ENCODE measurements at regions not wholly inside any gene's neighbourhood (a gene's known extent, or its start where the extent isn't known, plus 50 kb on each side); places are given as distances from the start of the nearest gene placed in this dataset.

DNA sequence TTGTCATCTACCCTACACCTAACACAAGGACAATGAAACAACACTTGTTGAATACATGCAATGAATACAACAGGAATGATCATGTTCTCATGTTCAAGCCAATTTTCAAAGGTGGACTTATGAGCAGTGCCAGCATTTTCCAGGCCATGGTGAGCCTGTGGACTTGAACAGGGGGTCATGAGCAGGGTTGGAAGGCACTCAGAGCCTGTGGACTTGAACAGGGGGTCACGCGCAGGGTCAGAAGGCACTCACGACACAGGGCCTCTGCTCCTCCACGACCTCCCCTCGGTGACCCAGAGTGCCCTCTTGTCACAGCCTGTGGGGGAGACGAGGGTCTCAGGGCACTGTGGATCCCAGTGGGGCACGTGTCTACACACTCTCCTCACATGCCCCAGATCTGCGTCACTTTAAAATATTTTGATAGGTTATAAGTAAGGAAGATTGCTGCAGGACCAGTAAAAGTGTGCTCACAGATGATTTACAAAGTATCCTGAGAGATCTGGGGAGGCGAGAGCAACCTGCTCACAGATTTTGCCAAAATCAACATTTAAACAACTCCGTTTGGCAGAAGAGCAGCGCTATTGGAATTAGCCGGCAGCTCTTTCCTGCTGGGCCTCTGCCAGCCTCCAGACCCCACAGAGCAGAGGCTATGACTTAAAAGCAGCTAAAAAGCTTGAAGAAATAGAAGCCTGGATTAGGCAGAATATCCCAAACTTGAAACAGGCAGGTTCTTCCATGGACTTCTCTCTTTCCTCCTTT lies 121.9 kb downstream of the TMEM18 start:
- DNase-seq = no peak
- intact Hi-C loops (cut with DNase I) = no loop called here

DNA sequence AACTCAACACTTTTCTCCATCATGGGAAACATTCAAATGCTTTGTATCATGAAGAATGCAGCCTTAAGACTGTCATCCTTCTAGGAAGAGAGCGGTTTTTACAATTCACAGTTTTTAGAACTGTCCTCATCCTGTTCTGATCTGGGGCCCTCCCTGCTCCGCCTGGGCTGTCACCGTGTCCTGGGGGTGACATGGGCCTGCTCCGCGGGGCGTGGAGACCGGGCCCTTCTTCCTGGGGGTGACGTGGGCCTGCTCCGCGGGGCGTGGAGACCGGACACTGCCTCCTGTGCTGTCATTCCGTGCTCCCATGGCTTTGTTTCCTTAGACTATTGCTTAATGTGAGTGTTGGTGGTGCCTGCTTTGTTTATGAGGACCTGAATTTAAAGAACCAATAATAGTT lies 122.8 kb downstream of the TMEM18 start:
- DNase-seq = no peak
- intact Hi-C loops (cut with DNase I) = no loop called here

DNA sequence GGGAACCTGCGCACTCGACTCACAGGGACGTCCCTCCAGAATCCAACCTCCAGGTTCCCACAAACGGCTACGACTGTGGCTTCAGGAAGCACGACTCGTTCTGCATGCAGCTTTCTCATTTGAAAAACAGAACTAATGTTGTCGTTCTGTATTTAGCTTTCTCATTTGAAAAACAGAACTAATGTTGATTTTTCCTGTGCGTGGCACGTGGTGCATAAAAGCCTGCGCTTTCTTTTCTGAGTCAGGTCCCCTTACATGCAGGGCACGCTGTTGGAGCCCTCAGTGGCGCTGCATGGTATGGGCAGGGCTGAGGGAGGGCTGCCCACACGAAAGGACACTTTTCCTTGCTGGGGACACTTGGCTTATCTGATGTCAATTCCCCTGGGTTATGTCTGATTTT lies 124.3 kb downstream of the TMEM18 start:
- DNase-seq = no peak
- intact Hi-C loops (cut with DNase I) = no loop called here

DNA sequence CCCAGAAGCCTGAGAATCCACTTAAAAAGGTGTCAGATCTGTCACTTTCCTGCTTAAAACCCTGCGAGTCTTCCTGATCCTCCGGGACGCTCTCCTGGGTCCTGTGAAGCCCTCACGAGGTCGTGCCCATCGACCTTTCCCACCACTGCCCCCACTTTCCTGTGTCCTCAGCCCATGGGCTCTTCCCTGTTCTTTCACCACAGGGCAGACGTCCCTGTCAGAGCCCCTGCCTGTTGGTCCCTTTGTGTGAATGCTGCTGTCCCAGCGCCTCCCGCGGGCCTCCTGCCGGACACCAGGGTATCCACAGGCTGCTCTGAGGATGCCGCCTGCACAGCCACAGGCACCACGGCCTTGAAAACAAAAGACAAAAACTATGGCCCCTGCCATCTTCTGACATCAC lies 125.6 kb downstream of the TMEM18 start:
- intact Hi-C loops (cut with DNase I) = no loop called here
- DNase-seq = no peak

DNA sequence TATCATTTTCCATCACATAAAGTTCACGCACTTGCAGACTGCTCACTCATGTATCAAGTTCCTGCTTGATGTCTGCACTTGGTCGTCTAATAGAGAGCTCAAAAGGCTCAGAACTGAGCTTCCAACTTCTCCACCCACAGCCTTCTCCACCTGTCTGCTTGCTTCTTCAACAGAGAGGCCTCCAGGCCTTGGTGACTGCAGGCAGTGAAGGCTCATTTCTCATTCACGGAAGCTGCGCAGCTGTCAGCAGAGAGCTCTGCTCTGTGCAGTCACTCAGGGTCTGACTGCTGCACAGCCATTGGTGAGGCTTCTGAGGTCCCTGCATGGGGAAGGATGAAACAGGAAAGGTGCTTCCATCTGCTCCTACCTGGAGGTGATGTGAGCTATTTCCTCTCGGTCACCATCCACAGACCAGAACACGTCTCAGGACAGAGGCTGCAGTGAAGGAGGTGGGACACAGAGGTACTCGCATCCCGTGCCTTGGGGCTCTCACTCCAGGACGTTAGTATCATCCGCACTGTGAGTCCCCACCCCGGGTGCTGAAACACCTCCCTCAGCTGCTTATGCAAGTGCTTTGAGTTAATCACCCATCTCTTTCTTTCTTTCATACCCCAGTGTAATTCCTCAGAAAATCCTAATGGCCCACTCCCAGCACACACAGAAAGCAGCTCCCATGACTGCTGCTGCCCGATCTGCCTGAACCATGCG lies 126.2 kb downstream of the TMEM18 start:
- peak in 1 of 10 donors; percentile 56 for DNase-seq
- intact Hi-C loops (cut with DNase I) = no loop called here

DNA sequence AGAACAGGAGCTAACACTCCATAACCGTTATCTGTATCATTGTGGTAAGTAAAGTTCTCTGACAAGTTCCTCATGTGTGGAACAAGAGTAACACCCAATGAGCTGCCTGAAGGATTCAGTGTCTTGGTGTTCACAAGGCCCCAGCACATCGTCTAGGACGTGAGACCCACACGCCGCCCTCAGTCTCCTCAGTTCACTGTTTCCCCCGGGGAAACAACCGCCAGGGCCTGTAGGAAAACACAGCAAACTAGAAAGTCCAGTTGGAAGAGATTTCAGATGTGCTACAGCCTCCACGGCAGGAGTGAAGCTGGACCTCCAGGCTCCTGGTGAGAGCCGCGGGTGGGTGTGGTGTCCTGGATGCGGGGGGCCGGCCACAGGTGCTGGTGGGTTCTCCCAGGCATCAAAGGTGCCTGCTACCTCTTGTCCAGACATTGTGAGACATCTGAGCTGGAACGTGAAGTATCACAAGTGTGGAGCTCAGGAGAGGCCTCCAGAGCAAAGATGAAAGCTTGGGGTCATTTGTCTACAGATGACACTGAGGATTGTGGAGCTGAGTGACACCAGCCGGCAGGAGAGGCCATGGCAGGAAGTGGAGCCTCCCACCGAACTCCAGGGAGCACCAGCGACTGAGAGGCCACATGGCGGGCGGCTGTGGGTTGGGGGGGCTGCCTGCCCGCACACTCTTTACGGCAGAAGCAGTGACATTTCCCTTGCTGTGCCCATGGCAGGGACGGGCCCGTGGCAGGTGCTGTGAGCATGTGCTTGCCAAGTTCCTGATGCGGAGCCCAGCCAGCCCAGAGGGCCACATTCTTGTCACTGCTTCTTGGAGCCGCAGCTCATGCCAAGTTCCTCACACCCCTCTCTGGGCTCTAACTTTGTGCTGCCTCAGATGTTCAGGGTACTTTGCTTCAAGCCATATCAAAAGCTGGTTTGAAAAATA lies 131.2 kb downstream of the TMEM18 start:
- intact Hi-C loops (cut with DNase I) = no loop called here
- peak in 1 of 10 donors; percentile 57 for DNase-seq

DNA sequence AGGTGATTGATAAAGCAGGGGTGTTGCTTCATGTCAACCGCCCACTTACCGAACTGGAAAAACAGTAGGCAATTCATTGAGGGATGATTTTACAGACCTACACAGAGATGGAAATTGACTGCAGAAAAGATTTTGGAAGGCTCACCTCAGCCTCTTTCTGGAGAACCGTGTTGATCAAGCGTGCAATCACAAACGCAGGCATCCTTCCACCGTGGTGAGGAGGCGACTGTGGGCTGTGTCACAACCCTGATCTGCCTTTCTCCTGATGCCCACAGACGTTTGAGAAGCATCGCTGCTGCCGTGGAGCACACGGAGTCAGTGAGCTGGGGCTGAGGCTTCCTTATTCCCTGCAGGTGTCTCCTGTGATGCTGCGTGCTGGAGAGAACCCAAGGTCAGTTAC lies 132.0 kb downstream of the TMEM18 start:
- intact Hi-C loops (cut with DNase I) = no loop called here
- peak in 1 of 10 donors; percentile 43 for DNase-seq

DNA sequence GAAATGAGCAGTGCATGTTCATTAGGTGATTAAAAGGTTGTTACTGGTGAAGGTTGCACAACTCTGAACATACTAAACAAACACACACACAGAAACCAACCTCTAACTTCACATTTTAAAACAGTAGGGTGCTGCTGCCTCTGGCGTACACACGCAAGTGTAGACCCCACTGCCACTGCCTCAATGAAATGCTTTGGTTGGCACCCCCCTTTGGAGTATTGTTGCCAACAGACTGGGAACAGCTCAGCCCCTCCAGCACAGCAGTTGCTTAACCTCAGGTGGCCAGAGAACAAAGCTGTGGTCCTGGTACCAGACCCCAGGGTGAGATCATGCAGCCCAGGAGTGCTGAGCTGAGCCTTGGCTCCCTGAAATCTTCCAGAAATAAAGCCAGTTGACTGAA lies 138.6 kb downstream of the TMEM18 start:
- no peak for DNase-seq

DNA sequence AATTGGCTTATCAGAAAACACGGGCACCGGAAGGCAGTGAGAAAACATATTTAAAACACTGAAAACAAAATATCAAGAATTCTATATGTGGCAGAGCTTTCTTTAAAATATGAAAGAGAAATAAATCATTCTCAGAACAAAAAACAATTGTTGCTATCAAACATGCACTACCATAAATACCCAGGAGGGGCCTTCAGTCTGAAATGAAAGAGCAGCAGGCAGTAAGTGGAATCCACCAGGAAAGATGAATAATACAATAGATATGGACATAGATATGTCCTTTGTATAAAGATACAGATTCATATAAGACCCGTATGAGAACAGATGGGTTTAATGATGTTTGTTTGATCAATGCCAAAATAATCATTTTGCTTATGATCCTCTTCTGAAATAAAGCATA lies 142.0 kb downstream of the TMEM18 start:
- DNase-seq = no peak
- intact Hi-C loops (cut with DNase I) = no loop called here

More for the DNA sequence above, 138.6 kb downstream of the TMEM18 start:
- intact Hi-C loops (cut with DNase I) = no loop called here

DNA sequence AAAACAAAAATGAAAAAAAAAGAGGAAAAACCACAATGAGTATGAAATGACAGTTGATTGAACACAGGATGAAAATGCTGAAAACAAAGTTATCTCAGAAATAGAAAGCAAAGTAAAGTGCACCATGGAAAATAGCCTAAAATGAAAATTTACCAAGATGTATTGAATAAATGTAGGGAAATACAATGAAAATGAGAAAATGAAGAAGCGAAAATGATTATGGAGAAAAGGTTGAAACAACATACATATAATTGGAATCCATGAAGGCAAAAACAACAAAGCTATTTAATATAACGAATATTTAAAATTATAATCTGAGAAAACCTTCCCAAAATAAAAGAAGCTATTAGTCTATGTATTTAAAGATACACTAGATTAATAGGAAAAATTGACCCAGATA lies 147.4 kb downstream of the TMEM18 start:
- no peak for DNase-seq
- intact Hi-C loops (cut with DNase I) = loop anchor here (2.0 kb wide), 1 partner anchor 107 kb away; no protein-coding TSS in a partner anchor

DNA sequence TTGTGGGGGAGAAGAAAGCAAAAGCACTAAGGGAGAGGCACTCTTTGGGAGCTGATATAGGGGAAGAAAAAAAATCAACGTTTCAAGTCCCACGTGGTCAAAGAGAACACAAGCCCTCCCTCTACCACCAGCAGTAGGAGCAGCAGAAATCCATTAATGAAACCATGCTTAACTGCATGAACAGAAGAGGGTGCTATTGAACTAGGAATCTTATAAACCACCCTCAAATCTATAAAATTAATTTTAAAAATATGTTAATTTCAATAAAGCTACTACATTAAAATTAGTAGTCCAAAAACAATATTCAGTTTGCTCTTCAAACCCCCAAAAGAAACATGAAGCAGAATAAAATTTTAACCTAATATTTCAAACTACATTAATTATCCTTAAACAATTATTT lies 147.8 kb downstream of the TMEM18 start:
- DNase-seq = no peak
- intact Hi-C loops (cut with DNase I) = loop anchor here (2.0 kb wide), 1 partner anchor 107 kb away; no protein-coding TSS in a partner anchor

DNA sequence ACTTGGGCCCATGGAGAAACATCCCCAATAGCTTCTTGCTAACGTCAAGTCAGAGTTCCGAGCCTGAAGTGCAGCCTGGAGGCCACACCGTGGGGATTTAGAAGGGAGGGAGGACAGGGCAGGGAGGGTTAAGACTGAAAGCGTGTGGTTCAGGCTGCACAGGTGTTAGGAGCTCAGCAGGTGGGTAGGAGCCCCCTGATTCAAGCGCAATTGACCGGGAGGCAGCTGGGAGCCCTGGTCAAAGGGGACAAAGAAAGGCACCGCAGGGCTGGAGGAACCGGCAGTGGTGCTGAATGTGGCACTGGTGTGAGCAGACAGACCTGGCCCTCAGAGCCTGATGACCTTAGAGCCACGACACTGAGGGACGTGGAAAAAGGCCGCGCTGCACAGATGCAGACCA lies 149.6 kb downstream of the TMEM18 start:
- DNase-seq = no peak
- intact Hi-C loops (cut with DNase I) = no loop called here

DNA sequence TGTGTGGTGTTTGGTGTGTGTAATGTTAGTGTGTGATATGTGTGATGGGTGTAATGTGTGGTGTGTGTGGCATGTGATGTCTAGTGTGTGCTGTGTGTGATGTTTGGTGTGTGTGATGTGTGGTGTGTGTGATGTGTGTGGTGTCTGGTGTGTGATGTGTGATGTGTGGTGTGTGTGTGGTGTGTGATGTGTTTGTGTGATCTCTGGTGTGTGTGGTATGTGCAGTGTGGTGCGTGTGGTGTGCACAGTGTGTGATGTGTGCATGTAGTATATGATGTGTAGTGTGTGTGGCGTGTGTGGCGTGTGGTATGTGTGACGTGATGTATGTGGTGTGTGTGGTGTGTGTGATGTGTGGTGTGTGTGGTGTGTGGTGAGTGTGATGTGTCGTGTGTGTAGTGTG lies 150.3 kb downstream of the TMEM18 start:
- intact Hi-C loops (cut with DNase I) = no loop called here
- DNase-seq = no peak

DNA sequence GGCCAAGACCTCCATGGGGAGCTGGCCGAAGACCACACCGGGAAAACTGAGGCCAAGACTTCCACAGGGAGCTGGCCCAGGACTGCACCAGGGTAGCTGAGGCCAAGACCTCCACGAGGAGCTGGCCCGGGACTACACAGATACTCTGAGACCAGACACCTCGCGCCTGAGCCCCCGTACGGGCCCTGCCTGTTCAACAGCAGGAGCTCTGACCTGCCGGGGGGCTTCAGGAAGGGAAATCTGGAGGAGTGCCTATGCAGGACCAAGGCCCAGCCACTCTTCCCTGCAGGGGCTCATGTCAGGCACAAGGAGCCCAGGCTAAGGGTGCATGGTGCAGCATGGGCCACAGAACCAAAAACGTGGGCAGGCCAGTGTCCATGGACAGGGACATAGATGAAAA lies 151.6 kb downstream of the TMEM18 start:
- peak in 1 of 10 donors; percentile 81 for DNase-seq
- intact Hi-C loops (cut with DNase I) = no loop called here

DNA sequence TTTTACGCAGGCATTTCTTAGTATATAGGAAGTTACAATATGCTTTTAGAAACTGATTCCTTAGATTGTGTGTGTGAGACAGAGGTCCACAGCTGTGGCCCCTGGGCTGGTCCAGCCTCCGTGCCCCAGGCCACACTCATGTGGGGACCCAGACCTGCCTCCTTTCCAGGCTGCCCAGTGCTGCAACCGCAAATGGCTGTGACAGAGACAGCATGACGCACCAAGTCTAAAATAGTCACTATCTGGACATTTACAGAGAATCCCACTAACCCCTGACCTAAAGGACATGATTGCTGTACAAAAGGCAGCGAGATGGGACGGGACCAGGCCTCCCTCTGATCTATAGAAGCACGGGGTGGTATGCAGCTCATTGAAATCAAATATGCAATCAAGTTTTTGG lies 152.2 kb downstream of the TMEM18 start:
- intact Hi-C loops (cut with DNase I) = no loop called here
- DNase-seq = no peak

DNA sequence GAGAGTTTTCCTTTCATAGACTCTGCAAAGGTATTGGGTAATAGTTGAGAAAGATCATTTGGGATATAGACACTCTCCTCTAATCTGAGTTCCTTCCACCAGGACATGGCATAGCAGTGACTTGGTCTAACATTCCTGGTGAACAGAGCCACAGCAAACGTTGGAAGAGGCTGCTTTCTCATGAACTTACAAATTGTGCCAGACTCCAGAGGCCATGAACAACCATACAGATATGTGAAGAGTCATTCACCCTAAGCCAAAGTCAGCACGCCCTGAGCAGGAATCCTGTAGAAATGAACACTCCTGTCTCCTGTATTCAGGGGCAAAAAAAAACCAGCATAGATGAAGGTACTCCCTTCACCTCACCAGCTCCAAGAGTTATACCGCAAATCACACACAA lies 152.8 kb downstream of the TMEM18 start:
- no peak for DNase-seq
- intact Hi-C loops (cut with DNase I) = no loop called here

DNA sequence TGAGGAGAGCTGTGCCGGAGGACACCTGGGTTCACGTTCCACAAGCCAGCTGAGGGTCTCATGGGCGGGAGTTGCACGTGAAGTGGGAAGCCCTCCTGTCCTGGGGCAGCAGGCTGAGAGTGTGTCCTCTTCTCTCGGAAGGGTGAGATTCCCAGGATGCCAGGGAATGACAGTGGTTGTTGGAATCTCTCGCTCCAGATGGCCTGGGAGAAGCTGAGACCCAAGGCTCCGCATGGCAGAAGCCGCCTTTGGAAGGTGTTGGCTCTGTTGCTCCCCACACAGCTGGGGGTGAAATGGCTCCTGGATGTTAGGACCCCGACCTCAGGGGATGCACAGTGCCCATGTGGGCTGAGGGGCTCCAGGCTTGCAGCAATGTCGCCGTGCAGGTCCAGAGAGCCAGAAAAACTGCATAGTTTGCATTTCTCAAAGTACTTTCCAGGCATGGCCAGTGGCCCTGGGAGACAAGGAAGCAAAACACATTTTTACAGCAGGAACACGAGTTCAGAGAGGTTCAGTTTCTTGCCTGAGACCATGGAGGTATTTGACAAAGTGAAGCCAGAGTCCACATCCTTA lies 153.4 kb downstream of the TMEM18 start:
- DNase-seq = no peak
- intact Hi-C loops (cut with DNase I) = no loop called here

DNA sequence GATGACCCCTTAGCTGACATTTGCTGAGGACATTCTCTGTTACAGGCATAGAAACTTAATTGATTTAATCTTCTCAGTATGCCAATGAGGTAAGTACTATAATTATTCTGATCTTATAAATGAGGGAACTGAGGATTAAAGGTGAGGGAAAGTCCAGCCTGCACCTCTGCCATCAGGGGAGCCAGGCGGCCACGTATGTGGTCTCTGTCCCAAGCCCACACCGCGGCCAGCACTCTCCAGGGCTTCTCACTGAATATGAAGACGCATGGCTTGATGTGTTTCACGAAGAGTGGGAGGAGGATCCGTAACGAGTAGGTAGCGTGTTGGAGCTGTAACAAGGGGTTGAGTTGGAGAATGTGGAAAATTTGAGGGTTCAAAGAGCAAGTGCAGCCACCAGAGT lies 154.4 kb downstream of the TMEM18 start:
- DNase-seq = no peak
- intact Hi-C loops (cut with DNase I) = no loop called here

DNA sequence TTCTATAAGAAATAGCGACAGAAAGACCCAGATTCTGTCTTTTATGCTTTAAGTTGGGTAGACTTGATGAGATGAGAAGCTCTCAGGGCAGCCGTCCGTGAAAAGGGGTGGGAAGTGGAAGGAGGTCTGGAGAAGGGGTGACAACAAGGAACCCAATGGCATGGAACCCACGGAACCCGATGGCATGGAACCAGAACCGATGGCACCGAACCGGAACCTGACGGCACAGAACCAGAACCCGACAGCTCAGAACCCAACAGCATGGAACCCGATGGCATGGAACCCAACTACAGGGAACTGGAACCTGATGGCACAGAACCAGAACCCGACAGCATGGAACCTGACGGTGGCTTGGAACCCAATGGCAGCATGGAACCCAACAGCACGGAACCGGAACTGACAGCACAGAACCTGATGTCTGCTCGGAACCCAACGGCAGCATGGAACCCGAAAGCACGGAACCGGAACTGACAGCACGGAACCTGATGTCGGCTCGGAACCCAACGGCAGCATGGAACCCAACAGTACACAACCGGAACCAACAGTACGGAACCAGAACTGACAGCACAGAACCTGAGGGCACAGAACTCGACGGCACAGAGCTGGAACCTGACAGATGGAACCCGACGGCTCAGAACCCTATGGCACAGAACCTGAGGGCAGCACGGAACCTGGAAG lies 155.2 kb downstream of the TMEM18 start:
- no peak for DNase-seq

DNA sequence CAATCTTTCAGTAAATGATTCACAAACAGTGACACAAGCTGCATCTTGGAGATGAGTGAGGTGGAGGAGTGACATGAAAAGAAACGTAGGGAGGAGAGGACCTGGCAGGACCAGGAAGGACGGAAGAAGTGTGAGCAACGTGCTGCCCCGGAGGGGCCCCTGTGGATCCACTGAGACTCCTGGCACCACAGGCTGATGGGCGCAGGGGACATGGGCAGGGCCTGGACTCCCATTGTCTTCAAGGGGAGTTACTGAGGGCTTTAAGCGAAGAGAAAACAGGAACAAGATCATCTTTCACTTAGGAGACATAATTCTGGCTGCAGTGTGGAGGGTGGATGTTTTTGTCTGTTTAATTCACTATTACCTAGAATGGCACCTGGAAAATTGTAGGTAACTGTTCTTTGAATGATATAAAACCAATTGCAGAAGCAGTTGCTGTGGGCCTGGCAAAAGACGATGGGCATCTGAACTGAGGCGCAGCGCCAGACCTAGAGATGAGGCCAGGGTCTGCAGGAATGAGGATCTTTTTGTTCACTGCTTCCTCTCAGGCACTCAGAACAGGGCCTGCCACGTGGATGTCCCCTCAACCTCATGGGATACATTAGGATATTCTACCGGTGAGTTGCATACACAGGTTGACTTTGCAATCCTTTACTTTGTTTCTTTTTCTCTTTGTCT lies 156.4 kb downstream of the TMEM18 start:
- intact Hi-C loops (cut with DNase I) = no loop called here

More for the DNA sequence above, 155.2 kb downstream of the TMEM18 start:
- intact Hi-C loops (cut with DNase I) = no loop called here

More for the DNA sequence above, 156.4 kb downstream of the TMEM18 start:
- DNase-seq = no peak
